GM18951 (cell line): ENCODE measurements at regions not wholly inside any gene's neighbourhood (a gene's known extent, or its start where the extent isn't known, plus 50 kb on each side); places are given as distances from the start of the nearest gene placed in this dataset.

ENCODE experiments used
- POLR2A ChIP-seq: IDR thresholded peaks from 4 replicates; pipeline ENCODE4 v1.6.1; 2011; ENCODE audit warnings: mild to moderate bottlenecking; ENCODE audit not compliant: insufficient read length, insufficient read depth; ENCODE audit errors: extremely low read depth
- in situ Hi-C: fragments of 300-500 bp; cut with MboI; formaldehyde crosslinking; loops from one replicate; pipeline ENCODE4 v1.12.0; 2022; ENCODE audit warnings: low sequenced_read_pairs, mixed read lengths, inconsistent platforms; ENCODE audit not compliant: unreplicated experiment

DNA sequence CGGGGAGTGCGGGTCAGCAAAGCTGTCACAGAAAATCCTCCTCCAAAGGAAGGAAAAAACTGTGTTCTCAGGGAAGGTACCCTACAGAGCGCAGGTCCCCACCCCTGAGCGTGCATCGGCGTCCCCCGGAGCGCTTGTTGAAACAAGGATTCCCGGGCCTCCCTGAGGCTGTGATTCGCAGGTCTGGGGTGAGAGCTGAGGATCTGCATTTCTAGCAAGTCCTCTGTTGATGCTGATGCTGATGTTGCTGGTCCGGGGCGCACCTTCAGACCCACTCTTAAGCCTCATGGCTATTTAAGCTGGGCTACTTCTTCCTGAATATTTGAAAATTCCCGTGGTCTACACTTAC lies 226.2 kb upstream of the IGF1R start:
- no peak for TF ChIP-seq POLR2A
- in situ Hi-C loops = no loop called here

DNA sequence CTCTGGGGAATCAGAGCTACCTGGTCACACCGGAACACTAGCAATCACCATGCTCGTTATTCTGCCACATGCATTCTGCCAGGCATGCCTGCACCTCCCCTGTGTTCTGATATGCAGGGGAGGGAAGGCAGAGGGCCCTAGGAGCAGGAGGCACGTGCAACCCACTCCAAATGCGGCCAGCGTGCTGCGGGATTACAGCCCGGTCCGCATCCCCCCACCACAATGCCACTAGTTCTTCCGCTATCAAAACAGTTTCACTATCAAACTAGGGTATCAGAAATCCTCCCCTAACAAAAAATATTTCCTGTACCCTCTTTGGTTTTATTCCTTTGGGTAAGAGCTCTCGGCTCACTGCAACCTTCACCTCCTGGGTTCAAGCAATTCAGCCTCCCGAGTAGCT lies 223.2 kb upstream of the IGF1R start:
- in situ Hi-C loops = no loop called here

DNA sequence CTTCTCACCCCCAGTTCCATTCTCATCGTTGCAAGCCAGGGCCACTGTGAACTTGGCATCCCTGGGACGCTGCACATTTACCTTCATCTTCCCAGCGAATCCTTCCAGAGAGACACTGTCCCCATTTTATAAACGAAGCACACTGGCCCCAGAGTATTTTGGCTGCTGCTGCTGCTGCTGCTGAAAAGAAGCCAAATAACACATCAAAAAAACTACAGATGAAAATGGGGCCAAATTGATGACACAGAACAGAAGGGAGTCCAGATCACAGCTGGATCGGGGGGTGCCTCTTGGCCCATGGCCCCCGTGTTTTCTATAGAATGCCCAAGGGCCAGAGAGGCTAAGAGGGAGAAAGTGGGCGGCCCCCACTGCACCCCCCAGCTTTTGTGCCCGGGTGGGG lies 221.0 kb upstream of the IGF1R start:
- in situ Hi-C loops = no loop called here
- TF ChIP-seq POLR2A = no peak

More for the DNA sequence above, 223.2 kb upstream of the IGF1R start:
- TF ChIP-seq POLR2A = no peak

DNA sequence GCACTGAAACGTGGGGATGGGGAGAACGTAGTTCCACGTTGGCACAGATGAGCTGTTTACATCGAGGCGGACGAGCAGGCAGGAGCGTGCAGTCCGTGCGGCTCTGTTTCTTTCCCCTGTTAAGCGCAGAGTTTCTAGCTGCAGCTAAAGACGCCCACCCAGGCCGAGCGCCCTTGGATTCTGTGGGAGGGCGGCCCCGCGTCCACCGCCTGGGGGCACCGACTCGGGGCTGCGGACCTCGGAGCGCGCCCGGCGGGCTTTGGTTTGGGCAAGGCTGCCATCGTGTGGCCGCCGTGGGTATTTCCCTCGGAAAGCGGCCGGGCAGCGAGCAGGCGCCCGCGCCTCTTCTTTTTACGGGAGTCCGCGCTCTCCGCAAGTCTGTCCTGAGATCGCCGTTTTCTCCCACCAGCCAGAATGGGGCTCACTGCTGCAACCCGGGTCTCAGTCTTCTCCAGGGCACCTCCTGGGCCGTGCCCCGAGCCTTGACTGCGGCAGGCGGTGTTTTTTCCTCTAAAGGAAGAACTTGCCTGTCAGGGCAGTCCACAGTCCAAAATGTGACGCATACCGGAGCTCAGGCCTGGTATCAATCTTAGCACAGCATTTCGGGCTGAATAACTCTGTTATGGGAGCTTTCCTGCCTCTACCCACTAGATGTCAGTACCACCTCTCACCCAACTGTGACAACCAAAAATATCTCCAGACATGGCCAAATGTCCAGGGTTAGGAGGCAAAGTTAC lies 219.9 kb upstream of the IGF1R start:
- TF ChIP-seq POLR2A = no peak

GRCh38 chr15:98431171-98431570 lies 217.2 kb upstream of the IGF1R start:
- in situ Hi-C loops = no loop called here
- TF ChIP-seq POLR2A = no peak

More for the DNA sequence above, 219.9 kb upstream of the IGF1R start:
- in situ Hi-C loops = no loop called here

DNA sequence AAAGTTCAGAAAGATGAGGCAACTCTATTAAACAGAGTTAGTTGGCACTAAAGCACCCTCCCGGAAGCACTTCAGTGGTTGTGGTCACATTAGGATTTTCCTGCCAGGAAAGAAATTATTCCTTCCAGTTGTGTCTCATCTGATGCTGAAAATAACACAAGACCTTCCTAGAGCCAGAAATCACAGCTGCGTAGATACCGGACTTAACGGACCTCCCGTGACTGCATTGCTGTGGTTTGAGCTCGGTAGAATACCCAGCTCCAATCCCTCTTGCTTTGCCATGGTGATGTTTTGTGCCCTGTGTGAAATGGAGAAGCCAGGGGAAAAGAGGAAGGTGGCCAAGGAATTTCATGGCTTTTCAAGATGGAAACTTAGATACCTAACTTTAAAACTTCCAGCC lies 215.0 kb upstream of the IGF1R start:
- in situ Hi-C loops = no loop called here
- no peak for TF ChIP-seq POLR2A

- in situ Hi-C loops = no loop called here
These were observed 214.5 kb upstream of the IGF1R start for GRCh38 chr15:98433856-98434255.

GRCh38 chr15:98437752-98438151 lies 210.6 kb upstream of the IGF1R start:
- in situ Hi-C loops = no loop called here
- TF ChIP-seq POLR2A = no peak

More at GRCh38 chr15:98433856-98434255, 214.5 kb upstream of the IGF1R start:
- TF ChIP-seq POLR2A = no peak

- no peak for TF ChIP-seq POLR2A
- in situ Hi-C loops = no loop called here
These were observed 210.0 kb upstream of the IGF1R start for GRCh38 chr15:98438326-98438725.

DNA sequence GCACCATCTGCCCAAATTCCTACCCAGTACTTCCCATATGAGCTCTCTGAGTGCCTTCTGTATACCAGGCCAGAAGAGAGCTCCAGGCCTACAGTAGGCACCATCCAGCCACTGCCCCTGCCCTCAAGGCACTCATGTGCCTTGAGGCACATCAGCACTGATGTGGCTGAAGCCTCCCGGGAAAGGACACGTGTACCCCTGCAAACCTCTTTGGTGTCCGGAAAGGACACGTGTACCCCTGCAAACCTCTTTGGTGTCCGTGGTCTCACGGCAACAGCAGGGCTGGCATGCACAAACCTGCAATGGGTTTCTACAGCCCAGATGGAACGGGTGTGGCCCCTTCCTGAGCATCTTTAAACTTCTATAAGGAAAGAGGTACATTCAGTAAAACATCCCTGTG lies 209.4 kb upstream of the IGF1R start:
- no peak for TF ChIP-seq POLR2A

GRCh38 chr15:98439523-98439942 lies 208.8 kb upstream of the IGF1R start:
- TF ChIP-seq POLR2A = no peak
- in situ Hi-C loops = no loop called here

More for the DNA sequence above, 209.4 kb upstream of the IGF1R start:
- in situ Hi-C loops = no loop called here

GRCh38 chr15:98440917-98441316 lies 207.4 kb upstream of the IGF1R start:
- TF ChIP-seq POLR2A = no peak
- in situ Hi-C loops = loop anchor here (10.0 kb wide), 1 partner anchor 214 kb away; no protein-coding TSS in a partner anchor

DNA sequence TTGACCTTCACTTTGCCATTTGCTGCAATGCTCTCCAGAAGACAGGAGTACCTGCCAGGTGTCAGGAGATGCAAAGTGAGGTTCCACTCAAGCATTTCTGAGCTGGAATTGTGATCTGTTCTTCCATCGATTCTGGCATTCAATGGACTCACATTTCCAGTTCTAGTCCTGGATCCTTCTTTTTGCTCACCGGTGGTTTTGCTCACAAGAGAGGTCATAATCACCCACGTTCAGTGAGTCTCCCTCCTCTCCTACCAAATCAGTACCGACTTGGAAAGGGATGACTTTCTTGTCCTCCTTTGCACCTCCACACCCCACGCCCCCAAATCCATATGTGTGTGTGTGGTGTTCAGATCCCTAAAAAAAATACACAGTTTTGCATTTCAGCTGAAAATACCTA lies 206.7 kb upstream of the IGF1R start:
- in situ Hi-C loops = loop anchor here (10.0 kb wide), 1 partner anchor 213 kb away; no protein-coding TSS in a partner anchor
- no peak for TF ChIP-seq POLR2A

- in situ Hi-C loops = loop anchor here (10.0 kb wide), 1 partner anchor 212 kb away; no protein-coding TSS in a partner anchor
- TF ChIP-seq POLR2A = no peak
These were observed 205.9 kb upstream of the IGF1R start for GRCh38 chr15:98442379-98442833.
